ENCODE measurements at regions not wholly inside any gene's neighbourhood (a gene's known extent, or its start where the extent isn't known, plus 50 kb on each side); places are given as distances from the start of the nearest gene placed in this dataset.
"Not testable (repeated sequence)": the region's sequence is repeated elsewhere in the genome, so short reads cannot be mapped to it uniquely, and the experiment has no call there.

DNA sequence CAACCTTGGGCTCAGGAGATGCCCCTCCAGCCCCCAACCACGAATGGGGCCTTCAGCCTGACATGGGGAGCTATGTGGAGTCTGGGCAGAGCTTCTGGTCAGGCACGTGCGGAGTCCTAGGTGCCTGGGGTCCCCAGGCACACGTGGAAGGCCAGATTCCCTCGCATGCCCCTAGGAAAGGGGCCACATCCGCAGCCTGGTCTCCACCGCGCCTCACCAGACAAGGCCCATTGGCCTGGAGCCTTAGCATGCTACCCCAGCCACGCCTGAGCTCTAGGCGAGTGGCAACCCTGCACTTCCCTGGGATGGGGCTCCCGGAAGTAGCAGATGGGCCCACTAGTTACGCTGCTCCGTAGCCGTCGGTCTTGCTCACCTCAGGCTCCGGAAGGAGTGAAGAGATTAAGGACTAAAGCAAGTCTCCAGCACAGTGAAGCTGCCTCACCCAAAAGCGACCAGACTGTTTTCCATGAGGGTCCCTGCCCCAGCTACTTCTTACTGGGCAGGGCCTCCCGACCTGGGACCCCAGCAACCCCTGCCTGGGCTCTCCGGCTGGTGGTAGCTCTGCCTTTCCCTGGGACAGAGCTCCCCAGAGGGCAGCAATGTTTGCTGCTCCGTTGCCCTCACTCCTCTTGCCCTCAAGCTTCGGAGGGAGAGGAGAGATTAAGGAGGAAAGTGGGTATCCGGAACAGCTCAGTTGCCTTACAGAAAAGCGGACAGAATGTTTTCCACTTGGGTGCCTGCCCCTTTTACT lies 93.2 kb upstream of the IMPG1 start:
- no peaks in the 10 kb centered on the region for H4K20me1 ChIP-seq (ENCODE audit: insufficient read depth, poor library complexity, severe bottlenecking)
- WGBS (ENCODE audit: low lambda C conversion rate, missing lambda C conversion rate): 88% methylated on average over 23 of the region's 23 CpGs
- H2AFZ ChIP-seq: no peak overlapping the region
- no peaks in the 10 kb centered on the region for H3K9me2 ChIP-seq (replicated peaks; ENCODE audit: insufficient read depth)
- no peak for TF ChIP-seq CTCF (IDR thresholded peaks at IDR 0.05; ENCODE audit: poor library complexity)
- no peak for TF ChIP-seq EZH2 (IDR thresholded peaks at IDR 0.05; ENCODE audit: borderline replicate concordance)
- TF ChIP-seq EZH2phosphoT487 (IDR thresholded peaks at IDR 0.05; ENCODE audit: low read depth, severe bottlenecking, unreplicated experiment): no peak
- H3K36me3 ChIP-seq (replicated peaks; ENCODE audit: insufficient read depth, low read depth): no peaks in the 10 kb centered on the region
- H3K9me3 ChIP-seq (ENCODE audit: low read depth): no peaks in the 10 kb centered on the region
- no peaks in the 10 kb centered on the region for H3K79me2 ChIP-seq
- H3K4me1 ChIP-seq (ENCODE audit: insufficient read depth): no peaks in the 10 kb centered on the region
- no peak for DNase-seq (ENCODE audit: low spot score)
- H3K27me3 ChIP-seq: no peaks in the 10 kb centered on the region
- H3K4me2 ChIP-seq: no peak overlapping the region
- no peak overlapping the region for H3K27ac ChIP-seq
- no peak overlapping the region for H3K4me3 ChIP-seq

- no peaks in the 10 kb centered on the region for H3K9me2 ChIP-seq (replicated peaks; ENCODE audit: insufficient read depth)
- no peaks in the 10 kb centered on the region for H4K20me1 ChIP-seq (ENCODE audit: insufficient read depth, poor library complexity, severe bottlenecking)
- H3K9me3 ChIP-seq (ENCODE audit: low read depth): no peaks in the 10 kb centered on the region
- no peaks in the 10 kb centered on the region for H3K36me3 ChIP-seq (replicated peaks; ENCODE audit: insufficient read depth, low read depth)
- DNase-seq (ENCODE audit: low spot score): no peak
- H3K79me2 ChIP-seq: no peaks in the 10 kb centered on the region
- WGBS (ENCODE audit: low lambda C conversion rate, missing lambda C conversion rate): 82% methylated on average over 2 of the region's 2 CpGs
- no peak overlapping the region for H3K4me2 ChIP-seq
- no peak overlapping the region for H2AFZ ChIP-seq
- TF ChIP-seq CTCF (IDR thresholded peaks at IDR 0.05; ENCODE audit: poor library complexity) (no peak), EZH2phosphoT487 (IDR thresholded peaks at IDR 0.05; ENCODE audit: low read depth, severe bottlenecking, unreplicated experiment) (no peak), EZH2 (IDR thresholded peaks at IDR 0.05; ENCODE audit: borderline replicate concordance) (no peak)
- H3K27ac ChIP-seq: no peak overlapping the region
- no peaks in the 10 kb centered on the region for H3K4me1 ChIP-seq (ENCODE audit: insufficient read depth)
- H3K4me3 ChIP-seq: no peak overlapping the region
- no peaks in the 10 kb centered on the region for H3K27me3 ChIP-seq
These were observed 90.3 kb upstream of the IMPG1 start for GRCh38 chr6:76162811-76163210.

DNA sequence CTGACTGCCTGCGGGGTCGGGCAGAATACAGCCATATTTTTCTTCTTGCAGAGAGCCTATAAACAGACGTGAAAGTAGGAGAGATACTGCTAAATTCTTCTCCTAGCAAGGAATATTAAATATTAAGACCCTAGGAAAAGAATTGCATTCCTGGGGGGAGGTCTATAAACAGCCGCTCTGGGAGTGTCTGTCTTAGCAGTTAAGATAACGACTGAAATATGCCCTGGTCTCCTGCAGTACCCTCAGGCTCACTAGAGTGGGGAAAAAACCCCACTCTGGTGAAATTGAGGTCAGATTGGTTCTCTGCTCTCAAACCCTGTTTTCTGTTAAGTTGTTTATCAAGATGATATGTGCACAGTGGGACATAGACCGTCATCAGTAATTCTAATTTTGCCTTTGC lies 85.3 kb upstream of the IMPG1 start:
- H3K79me2 ChIP-seq; H2AFZ ChIP-seq; H3K4me3 ChIP-seq; H3K36me3 ChIP-seq (replicated peaks; ENCODE audit: insufficient read depth, low read depth); H3K27ac ChIP-seq; H3K4me1 ChIP-seq (ENCODE audit: insufficient read depth); H3K27me3 ChIP-seq; H3K9me3 ChIP-seq (ENCODE audit: low read depth); DNase-seq (ENCODE audit: low spot score); H3K4me2 ChIP-seq; H3K9me2 ChIP-seq (replicated peaks; ENCODE audit: insufficient read depth); H4K20me1 ChIP-seq (ENCODE audit: insufficient read depth, poor library complexity, severe bottlenecking): not testable (repeated sequence)
- whole genome bisulfite sequencing (ENCODE audit: low lambda C conversion rate, missing lambda C conversion rate): 77% methylated on average over 6 of the region's 6 CpGs

GRCh38 chr6:76135481-76135880 lies 63.0 kb upstream of the IMPG1 start:
- H3K9me2 ChIP-seq (replicated peaks; ENCODE audit: insufficient read depth): no peaks in the 10 kb centered on the region

More at GRCh38 chr6:76135481-76135880, 63.0 kb upstream of the IMPG1 start:
- Histone ChIP-seq H4K20me1 (ENCODE audit: insufficient read depth, poor library complexity, severe bottlenecking) (no peaks in the 10 kb centered on the region), H3K27ac (no peak overlapping the region), H2AFZ (no peak overlapping the region), H3K9me3 (ENCODE audit: low read depth) (no peaks in the 10 kb centered on the region), H3K27me3 (no peaks in the 10 kb centered on the region), H3K4me2 (no peak overlapping the region), H3K4me1 (ENCODE audit: insufficient read depth) (no peaks in the 10 kb centered on the region), H3K79me2 (no peaks in the 10 kb centered on the region), H3K4me3 (no peak overlapping the region), H3K36me3 (replicated peaks; ENCODE audit: insufficient read depth, low read depth) (no peaks in the 10 kb centered on the region)
- TF ChIP-seq EZH2phosphoT487 (IDR thresholded peaks at IDR 0.05; ENCODE audit: low read depth, severe bottlenecking, unreplicated experiment) (no peak), CTCF (IDR thresholded peaks at IDR 0.05; ENCODE audit: poor library complexity) (no peak), EZH2 (IDR thresholded peaks at IDR 0.05; ENCODE audit: borderline replicate concordance) (no peak)
- 25% methylated on average over 1 of the region's 1 CpG for WGBS (ENCODE audit: low lambda C conversion rate, missing lambda C conversion rate)
- no peak for DNase-seq (ENCODE audit: low spot score)

Measured in hepatocyte (in vitro differentiated cells).